GM21515 (cell line): ENCODE measurements at regions not wholly inside any gene's neighbourhood (a gene's known extent, or its start where the extent isn't known, plus 50 kb on each side); places are given as distances from the start of the nearest gene placed in this dataset.
A peak's percentile ranks its signal among the peaks of the same experiment; 100 is the strongest.

Source experiments
- ATAC-seq: cut with Tn5 transposase; IDR thresholded peaks from one replicate; pipeline ENCODE4 v1.9.1; 2021; ENCODE audit not compliant: unreplicated experiment

DNA sequence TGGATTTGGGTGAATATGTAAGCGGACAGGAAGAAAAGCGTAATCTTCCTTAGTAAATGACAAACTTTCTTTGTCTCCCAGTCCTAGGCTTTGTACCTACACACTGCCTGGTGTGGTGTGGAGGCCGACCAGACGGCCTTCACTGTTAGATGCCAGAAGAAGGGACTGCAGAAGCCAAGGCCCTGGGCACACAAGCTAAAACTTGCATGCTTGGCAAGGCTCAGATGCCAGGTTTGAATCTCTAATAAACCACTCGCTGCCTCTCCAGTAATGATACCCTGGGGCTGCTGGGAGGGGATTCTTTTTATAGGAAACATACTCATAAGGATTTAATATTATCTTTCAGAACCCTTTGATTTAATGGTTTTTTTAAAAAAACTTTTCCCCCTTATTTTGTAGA, 263.8 kb downstream of the PTPRC start:
- ATAC-seq = no peak

DNA sequence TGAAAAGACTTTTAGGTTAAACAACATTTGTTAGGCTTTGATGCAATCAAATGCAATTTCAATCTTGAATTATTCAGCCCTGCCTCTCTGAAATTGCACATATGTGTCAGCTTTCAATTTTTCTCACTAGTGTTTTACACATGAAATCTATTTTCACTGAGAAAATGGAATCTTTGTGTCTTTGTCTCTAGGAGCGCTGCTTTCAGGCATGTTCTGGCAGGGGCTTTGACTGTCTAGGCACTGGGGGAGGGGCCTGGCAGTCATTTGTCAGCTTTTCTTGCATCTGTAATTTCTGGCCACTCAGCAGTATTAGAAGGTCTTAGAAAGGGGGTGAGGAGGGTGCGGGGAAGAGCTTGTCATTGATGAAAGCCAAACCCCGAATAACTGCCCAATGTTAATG, 264.4 kb downstream of the PTPRC start:
- no peak for ATAC-seq

DNA sequence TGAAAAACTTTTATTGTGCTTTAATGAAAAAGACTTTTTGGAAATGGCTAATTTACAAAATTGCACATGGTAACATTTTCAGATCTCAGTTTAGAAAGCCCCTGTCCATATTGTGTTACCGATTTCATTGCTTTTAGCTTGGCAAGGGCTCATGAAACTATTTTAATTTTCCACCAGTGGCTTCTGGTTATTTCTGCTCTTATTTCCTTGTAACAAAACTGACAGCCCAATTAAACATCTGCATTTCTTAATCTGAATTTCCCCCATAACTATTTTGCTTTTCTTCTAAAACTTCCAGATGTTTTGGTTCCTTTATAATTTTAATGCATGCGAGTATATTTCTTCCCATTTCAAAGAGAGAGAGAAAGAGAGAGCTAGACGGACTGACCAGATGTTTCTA, 264.8 kb downstream of the PTPRC start:
- ATAC-seq = no peak

DNA sequence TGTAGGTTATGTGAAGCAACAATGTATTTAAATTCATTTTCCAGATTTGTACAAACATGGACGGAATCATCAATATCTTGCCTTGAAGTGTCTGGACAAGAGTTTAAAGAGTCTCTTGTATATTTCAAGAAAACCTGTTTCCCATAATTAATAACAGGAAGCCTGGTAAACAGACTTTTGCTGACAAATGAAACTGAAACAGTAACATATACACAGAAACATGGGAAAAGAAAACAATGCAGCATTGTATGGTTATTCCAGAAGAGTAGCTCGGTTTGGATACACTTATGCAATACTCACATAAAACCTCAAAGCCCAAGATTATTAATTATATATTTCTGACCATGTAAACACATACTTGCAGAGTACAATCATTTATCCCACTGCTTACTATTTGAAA, 265.5 kb downstream of the PTPRC start:
- ATAC-seq = no peak

DNA sequence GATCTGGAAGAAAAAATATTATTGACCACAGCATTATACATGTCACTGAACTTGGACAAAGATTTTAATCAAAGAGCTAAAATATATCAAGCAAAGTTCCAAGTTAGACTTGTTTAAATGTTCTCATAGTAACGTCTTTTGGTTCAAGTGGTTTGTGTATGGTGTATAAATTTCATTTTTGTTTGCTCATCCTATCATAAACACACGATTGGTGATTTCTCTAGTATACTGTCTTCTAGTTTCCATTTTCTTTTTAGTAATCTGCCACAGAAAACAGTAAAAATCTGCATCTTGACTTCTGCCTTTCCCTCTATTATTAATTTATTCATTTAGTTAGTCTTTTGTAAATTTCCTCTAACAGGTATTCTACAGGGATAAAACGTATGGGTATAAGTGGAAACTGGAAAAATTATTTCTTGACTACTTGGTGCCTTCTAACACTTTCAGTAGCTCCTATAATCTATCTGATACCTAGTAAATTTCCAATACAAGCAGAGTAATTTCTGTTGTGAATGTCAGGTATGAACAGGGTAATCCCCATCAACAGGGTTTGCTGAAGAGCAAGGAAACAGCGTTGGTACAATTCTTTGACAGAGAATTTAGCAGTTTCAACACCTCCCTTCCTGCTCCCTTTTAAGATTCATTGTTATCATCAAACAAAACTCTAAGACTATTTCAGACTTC, 268.0 kb downstream of the PTPRC start:
- no peak for ATAC-seq

DNA sequence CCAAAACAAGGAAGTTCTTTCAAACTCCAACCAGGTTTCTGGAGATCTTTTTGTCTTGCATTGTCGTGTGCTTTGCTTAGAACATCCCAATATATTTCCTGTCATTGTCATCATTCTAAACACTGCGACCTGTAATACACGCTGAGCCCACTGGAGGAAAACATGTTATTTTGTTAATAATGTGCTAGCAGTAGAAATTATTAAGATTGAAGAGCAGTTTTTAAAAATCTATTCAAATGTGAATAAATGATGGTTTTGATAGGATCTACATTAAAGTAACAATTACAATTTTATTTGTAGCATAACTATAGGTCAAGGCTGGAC, 268.5 kb downstream of the PTPRC start:
- no peak for ATAC-seq

DNA sequence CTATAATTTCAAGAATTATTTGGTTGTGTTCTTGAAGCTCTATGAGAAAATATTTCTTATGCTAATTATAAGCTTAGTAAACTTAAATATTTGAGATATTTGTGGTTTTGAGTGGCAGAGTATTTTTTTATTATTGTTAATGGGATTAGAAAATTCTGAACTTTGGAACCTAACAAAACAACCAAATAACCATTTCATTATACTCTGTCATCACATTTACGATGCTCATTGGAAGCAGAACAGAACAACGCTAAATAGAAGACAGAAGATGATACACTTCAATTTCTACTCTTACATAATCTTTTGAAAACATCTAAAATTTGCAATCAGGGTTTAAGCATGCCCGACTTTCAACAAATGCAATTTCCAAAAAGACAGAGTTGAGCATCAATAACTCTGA, 270.2 kb downstream of the PTPRC start:
- no peak for ATAC-seq

DNA sequence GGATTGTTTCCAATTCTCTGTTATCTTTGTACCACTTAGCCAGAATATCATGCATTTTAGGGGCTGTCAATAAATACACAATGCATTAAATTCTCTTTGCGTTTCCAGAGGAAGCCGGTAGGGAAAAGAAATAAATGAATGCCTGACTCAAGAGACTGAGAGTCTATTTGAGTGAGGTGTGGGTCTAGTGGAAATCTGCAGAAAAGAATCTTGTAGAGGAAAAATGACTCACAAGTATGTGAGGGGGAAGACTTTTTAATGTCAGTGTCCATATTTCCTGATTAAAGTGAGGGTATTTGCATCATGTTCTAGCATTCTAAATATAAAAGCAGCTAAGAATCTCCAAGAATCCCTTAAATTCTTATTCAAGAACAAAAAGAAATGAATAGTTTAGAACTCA, 271.1 kb downstream of the PTPRC start:
- no peak for ATAC-seq

DNA sequence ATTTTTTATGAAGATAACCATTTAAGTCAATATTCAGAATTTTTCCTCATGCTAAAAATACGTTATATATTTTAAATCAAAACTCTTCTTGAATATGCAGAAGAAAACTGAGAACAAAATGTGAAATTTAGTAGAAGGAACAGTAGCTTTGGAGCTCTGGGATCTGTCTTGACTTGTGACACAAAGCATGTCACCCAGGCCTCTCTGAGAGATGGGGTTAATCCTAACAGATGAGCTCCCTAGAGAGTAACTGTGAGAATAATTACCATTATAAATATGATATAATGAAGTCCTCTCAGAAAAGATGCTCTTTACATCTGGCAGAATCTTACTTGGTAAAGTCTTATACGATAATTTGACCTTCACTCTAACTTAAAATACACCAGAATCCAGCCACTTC, 272.0 kb downstream of the PTPRC start:
- no peak for ATAC-seq

DNA sequence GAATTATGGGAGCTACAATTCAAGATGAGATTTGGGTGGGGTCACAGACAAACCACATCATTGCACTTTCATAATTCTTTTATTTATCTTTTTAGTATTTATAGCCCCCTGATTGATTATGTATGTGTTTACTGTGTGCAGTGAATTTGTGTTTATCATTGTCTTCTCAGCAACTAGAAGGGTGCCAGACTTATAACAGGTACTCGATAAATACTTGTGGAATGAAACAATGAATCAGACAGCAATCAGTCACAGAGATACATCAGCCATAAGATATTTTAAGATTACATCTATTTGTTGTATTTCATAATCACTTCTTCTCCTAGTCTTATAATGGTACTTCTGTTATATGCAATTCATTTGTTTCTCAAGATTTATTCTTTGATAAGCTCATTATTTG, 273.2 kb downstream of the PTPRC start:
- no peak for ATAC-seq

DNA sequence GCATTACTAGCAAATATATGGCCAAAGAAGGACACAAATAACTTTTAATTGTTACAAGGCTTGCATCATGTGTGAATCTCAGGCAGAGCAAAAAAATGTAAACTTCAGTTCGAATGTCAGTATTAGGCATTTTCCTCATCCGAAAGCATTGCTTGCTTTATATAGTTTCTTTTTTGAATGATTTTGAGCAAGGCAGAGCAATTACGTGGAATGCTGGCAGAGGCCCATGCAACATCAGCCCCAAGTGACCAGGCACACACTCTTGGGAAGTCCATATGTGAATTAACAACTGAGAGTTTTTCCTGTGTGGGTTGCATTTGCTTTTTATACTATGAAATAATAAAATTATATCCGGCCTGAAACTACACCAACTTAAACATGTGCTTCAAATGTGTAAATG, 274.8 kb downstream of the PTPRC start:
- ATAC-seq = no peak

DNA sequence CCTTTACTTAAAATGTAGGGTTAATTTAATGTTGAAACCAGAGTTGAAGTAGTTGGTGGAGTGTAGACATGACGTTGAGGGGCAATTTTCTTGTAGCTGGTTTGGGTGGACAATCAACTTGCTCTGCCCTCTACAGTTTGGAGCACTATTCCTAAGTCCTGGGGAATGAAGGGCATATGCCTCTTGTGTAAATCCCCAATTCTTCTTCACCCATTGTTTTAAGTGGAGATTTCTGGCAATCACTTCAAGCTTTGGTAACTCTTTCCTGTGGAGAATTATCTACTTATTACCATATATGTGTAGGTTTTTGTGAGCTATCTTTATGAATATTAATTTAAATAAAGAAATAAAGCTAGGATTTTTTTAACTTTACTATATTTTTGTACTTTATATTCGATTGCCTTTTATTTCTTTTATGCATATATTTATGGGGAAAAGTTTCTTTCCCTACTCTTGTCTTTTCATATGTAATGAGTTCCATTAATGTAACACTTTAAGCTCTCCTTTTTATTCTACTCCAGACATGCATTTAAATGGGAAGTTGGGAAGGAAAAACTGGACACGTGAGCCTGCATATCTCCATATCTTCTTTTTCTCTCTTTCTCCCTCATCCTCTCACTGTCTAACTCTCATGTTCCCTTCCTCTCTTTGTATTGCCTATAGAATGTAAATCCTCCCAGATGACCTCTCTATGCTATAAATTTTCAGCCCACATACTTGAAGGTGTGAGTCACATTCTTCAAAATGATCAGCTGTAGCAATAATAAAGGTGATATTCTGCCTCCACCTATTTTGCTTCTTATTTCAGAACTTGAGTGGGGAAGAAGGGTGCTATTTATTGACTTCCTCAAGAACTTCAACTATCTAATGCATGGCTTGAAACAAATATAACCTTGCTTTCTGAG, 276.7 kb downstream of the PTPRC start:
- no peak for ATAC-seq

DNA sequence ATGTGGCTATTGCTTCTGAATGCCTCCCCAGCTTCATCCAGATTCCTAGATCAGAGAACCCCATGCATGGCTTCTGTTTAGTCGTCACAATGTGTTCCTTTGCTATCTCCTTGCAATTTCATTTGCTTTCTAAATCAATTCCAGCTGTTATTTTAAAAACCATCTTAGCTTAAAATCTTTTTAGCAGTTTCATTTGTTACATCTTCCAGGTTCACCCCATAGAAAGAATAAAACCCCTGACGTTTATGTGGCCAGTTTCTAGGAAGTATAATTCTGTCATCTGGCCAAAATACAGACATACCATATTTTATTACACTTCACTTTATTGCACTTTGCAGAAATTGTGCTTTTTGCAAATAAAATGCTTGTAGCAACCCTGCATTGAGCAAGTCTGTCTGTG, 278.4 kb downstream of the PTPRC start:
- ATAC-seq = no peak

DNA sequence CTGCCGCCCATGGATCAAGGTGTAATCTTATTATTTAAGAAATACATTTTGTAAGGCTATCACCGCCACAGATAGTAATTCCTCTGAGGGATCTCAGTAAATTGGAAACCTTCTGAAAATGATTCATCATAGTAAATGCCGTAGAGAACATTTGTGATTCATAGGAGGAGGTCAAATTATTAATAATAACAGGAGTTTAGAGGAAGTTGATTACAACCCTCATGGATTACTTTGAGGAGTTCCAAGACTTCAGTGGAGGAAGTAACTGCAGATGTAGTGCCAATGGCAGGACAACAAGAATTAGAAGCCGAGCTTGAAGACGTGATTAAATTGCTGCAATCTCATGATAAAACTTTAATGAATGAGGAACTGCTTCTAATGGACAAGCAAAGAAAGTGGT, 280.1 kb downstream of the PTPRC start:
- ATAC-seq = no peak

DNA sequence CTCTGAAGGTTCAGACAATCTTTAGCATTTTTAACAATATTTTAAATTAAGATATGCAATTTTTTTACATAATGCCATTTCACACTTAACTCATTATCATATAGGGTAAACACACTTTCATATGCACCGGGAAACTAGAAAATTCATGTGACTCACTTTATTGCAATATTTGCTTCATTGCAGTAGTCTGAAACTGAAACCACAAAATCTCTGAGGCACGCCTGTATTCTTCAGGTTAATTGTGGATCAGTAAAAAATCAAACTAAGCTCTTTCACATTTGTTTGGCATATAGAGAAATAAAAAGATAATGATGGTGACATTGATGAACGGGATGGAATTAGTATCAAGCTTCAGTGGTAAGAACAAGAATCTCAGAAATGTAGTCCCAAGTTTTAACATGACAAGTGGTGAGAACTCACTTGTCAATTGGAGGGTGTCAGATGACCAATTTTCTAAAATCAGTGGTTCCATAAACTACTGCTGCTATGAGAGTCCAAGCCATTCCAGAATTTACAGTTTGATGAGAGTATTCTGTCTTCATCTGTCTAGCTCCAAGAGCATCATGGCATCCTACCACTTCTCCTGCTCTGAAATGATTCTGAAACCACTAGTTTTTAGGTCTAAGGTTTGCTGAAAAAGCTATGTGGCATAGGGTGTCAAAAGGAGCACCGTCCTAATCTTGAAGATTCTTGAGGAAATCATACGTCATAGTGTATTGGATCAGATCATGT, 281.0 kb downstream of the PTPRC start:
- ATAC-seq = no peak

DNA sequence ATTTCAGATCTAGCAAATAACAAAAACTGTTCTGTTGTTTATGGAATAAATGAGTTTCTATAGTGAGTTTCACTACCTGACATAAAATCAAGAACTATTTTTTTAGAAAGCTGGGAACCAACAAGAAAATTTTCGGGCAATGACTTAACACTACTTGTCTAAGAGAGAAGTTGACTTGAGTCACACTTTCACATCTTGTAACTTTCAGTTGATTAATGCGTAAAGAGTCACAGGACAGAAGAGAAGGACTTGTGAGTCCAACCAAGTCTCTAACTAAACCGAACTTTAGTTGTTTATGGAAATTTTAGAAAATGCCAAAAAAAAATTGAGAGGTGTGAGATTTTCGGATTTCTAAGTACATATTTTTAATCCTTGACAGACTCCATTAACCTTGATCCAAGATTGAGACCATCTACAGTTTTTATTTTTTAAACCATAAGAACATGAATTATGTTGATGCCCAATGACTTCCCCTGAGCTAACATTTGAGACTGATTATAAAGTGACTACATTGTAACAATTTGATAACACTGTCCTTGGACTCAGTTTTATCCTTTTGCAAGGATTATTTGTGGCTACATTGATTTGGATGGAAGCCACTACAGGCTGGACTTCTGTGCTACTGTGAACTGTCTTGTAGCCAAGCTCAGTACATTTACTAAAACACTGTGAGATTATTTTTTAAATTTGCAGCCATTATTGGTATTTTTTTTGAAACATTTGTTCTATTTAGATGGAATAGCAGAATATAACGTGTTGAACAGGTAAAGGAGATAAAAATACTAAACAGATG, 284.0 kb downstream of the PTPRC start:
- ATAC-seq = peak; percentile 65

DNA sequence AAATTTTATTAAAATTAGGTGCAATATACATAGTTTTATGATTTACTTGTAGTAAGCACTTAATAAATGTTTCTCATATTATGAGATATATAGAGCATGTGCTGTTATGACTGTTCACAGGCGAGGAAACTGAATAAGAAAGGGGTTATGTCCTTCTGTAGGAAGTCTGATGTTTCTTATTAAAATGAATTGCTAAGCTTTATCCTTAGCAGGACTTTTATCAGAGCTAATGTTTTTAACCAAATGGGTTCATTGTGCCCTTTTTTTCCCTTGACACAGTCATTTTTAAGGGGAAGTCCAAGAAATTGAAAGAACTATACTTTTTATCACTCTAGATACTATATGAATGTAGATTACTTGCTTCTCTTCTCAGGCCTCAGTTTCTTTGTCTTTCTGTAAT, 285.2 kb downstream of the PTPRC start:
- no peak for ATAC-seq

DNA sequence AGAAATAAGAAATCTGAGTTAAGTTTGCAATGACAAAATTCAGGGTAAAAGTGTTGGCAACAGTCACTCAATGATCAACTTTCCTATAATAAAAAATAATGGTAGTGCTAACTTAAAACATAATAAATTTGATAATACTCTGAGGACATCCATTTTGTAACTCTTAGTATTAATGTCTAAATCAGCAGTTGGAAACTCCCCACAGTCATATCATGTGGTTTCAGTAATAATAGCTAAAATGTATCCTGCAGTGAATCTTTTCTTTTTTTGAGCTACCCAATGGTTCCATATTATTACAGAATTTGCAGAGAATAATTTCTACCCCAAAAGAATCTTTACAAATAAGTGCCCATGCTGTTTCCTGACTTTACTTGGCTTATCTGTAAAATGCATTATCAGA, 286.7 kb downstream of the PTPRC start:
- ATAC-seq = no peak

DNA sequence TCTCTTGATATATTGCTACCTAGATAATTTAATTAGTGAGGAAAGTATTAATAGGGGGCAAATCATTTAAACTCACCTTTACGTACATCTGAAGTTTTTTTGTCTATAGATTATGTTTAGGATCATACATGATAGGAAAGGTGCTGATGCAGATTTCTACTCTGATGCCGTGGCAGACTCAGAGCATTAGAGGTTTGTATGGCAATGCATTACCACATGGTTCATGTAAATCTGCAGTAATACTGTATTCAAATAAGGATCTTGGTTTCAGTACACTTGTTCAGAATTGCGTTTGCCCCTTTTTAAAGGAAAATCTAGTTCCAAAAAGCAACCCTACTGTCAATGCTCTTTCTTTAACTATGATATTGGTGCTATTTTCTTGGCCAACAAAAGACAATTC, 288.3 kb downstream of the PTPRC start:
- no peak for ATAC-seq

DNA sequence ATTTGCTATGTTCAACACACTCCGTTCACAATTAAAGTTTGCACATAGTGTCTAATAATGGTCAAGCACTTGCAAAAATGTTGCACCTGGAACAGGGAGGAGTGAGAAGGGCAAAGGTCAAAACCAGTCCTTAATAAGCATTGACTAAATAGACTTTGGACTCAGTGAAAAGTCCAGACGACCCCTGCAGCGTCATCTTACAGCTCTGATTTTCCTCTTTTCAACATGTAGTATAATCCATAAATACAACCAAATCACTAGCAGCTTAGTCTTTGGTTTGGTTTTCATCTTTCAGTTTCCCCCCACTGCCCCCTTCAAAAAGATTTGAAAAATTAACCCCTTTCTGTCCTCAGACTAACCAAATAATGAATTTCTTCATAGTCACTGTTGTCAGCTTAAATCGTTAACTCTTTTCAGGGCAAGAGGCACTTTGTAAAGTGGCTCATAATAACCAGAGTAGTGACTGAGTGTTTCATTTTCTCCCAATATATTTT, 290.3 kb downstream of the PTPRC start:
- no peak for ATAC-seq

DNA sequence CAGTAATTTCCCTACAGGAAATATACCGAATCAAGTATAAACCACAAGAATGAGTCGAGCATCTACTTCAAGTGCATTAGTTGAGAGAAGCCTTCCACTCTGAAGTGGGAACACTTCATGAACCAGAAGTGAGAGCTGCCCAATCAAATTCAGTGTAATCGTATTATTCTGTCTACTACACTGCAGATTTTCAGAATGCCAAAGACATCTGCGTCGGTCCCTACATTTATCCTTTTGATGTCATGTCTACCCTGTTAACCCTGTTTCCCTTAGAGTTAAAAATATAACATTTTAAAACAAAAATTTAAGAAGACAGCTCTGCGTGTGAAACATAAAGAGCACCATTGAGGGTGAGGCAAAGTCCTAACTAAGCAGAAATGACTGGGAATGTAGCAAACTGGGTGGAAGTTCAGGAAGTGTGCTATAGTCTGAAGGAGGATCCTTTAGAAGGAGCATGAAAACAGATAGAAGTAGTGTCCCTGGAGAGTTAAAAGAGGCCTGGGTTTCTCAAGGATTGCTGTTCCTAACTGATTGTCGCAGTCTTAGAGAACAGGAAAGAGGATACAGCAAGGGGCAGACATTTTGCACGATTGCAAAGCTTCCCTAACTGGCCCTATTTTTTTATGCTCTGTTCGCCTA, 291.2 kb downstream of the PTPRC start:
- ATAC-seq = peak; percentile 55
